GM23338 (cell line): ENCODE measurements at regions not wholly inside any gene's neighbourhood (a gene's known extent, or its start where the extent isn't known, plus 50 kb on each side); places are given as distances from the start of the nearest gene placed in this dataset.

Source experiments
- EZH2 ChIP-seq: fragments of 200-600 bp; sonication (generic); IDR thresholded peaks from one replicate; pipeline ENCODE4 v1.8.0; 2017; ENCODE audit warnings: antibody characterized with exemption, mild to moderate bottlenecking, low read depth; ENCODE audit not compliant: unreplicated experiment
- EZH2phosphoT487 ChIP-seq: fragments of 200-600 bp; sonication (generic); IDR thresholded peaks from one replicate; pipeline ENCODE4 v1.8.1; 2018; ENCODE audit warnings: antibody characterized with exemption; ENCODE audit not compliant: unreplicated experiment
- TF ChIP-seq, protein P1 (sequence below), 2 experiments: fragments of 200-600 bp in 1 of 2; sonication (generic) in 1 of 2; conservative IDR thresholded peaks; 2 replicates each; pipeline versions ENCODE4 v1.5.1 to v1.6.1; 2016 to 2017; ENCODE audit warnings: antibody characterized with exemption in 2 of 2, low read depth in 2 of 2, mild to moderate bottlenecking in 2 of 2, moderate library complexity in 1 of 2

GRCh38 chr7:32143301-32143700 is 73.1 kb upstream of the PDE1C start:
- TF ChIP-seq EZH2phosphoT487, result no peak
- TF ChIP-seq, protein P1, sequence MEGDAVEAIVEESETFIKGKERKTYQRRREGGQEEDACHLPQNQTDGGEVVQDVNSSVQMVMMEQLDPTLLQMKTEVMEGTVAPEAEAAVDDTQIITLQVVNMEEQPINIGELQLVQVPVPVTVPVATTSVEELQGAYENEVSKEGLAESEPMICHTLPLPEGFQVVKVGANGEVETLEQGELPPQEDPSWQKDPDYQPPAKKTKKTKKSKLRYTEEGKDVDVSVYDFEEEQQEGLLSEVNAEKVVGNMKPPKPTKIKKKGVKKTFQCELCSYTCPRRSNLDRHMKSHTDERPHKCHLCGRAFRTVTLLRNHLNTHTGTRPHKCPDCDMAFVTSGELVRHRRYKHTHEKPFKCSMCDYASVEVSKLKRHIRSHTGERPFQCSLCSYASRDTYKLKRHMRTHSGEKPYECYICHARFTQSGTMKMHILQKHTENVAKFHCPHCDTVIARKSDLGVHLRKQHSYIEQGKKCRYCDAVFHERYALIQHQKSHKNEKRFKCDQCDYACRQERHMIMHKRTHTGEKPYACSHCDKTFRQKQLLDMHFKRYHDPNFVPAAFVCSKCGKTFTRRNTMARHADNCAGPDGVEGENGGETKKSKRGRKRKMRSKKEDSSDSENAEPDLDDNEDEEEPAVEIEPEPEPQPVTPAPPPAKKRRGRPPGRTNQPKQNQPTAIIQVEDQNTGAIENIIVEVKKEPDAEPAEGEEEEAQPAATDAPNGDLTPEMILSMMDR (conservative IDR thresholded peaks at IDR 0.05; ENCODE audit: low read depth in 2 of 2), result no peak
- TF ChIP-seq EZH2, result no peak
